ENCODE measurements at regions not wholly inside any gene's neighbourhood (a gene's known extent, or its start where the extent isn't known, plus 50 kb on each side); places are given as distances from the start of the nearest gene placed in this dataset.

DNA sequence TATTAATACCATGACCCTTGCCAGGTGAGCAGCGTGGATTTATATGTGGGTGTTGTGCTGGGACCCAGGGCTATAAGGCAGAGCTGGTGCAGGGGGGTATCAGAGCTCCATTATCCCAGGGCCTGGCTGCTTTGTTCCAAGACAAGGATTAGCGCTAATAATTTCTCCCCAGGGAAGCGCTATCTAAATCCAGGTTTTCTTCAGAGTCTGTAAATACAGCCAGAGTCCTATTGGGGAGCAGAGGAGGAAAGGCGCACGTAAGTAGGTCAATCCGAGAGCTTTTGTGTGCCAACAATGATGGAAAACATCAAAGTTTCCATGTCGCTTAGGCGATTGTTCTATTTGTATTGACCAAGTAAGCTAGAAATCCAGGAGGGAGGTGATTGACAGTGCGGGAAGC is 1009.7 kb downstream of the VRK1 start:
- TF ChIP-seq, protein P1, sequence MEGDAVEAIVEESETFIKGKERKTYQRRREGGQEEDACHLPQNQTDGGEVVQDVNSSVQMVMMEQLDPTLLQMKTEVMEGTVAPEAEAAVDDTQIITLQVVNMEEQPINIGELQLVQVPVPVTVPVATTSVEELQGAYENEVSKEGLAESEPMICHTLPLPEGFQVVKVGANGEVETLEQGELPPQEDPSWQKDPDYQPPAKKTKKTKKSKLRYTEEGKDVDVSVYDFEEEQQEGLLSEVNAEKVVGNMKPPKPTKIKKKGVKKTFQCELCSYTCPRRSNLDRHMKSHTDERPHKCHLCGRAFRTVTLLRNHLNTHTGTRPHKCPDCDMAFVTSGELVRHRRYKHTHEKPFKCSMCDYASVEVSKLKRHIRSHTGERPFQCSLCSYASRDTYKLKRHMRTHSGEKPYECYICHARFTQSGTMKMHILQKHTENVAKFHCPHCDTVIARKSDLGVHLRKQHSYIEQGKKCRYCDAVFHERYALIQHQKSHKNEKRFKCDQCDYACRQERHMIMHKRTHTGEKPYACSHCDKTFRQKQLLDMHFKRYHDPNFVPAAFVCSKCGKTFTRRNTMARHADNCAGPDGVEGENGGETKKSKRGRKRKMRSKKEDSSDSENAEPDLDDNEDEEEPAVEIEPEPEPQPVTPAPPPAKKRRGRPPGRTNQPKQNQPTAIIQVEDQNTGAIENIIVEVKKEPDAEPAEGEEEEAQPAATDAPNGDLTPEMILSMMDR (IDR thresholded peaks at IDR 0.05): no peak
- TF ChIP-seq POLR2A (IDR thresholded peaks at IDR 0.05): no peak

All from prostate gland (tissue), 2 donors.